GM12878 (cell line): ENCODE measurements at regions not wholly inside any gene's neighbourhood (a gene's known extent, or its start where the extent isn't known, plus 50 kb on each side); places are given as distances from the start of the nearest gene placed in this dataset.
A peak's percentile ranks its signal among the peaks of the same experiment; 100 is the strongest.

Source experiments
- ATF2 ChIP-seq: IDR thresholded peaks from 2 replicates; pipeline ENCODE4 v1.6.1; 2012; ENCODE audit warnings: low read length, inconsistent platforms
- BMI1 ChIP-seq: fragments of 450-650 bp; IDR thresholded peaks from 2 replicates; pipeline ENCODE4 v1.6.1; 2016; ENCODE audit warnings: mild to moderate bottlenecking, moderate library complexity, borderline replicate concordance
- CBX3 ChIP-seq: fragments of 200-600 bp; sonication (generic); IDR thresholded peaks from 2 replicates; pipeline ENCODE4 v1.6.1; 2016; ENCODE audit warnings: low read depth, borderline replicate concordance
- CEBPB ChIP-seq, 2 experiments: fragments of 150-350 bp in 1 of 2; IDR thresholded peaks; 2 replicates each; pipeline ENCODE4 v1.6.1; 2012 to 2014; ENCODE audit warnings: low read depth in 2 of 2, low read length in 2 of 2, borderline replicate concordance in 1 of 2, inconsistent platforms in 1 of 2
- CHD1 ChIP-seq: IDR thresholded peaks from 2 replicates; pipeline ENCODE4 v1.6.1; 2012; ENCODE audit warnings: low read depth, low read length, improper control_type of control experiment
- EGR1 ChIP-seq, 2 experiments: IDR thresholded peaks; 1 replicate in 1 of 2; 2 replicates in 1 of 2; pipeline ENCODE4 v1.6.1; 2011 to 2012; ENCODE audit warnings: low read depth in 2 of 2, low read length in 2 of 2, borderline replicate concordance in 1 of 2, mild to moderate bottlenecking in 1 of 2, moderate library complexity in 1 of 2
- JUND ChIP-seq: IDR thresholded peaks from 2 replicates; pipeline ENCODE4 v1.6.1; 2012; ENCODE audit warnings: low read depth, mild to moderate bottlenecking, low read length, improper control_type of control experiment, moderate library complexity
- MEF2B ChIP-seq: fragments of 450-650 bp; IDR thresholded peaks from 2 replicates; pipeline ENCODE4 v1.6.1; 2018; ENCODE audit warnings: mild to moderate bottlenecking, moderate library complexity; ENCODE audit not compliant: partially characterized antibody, poor library complexity, severe bottlenecking
- MYC ChIP-seq: IDR thresholded peaks from 2 replicates; pipeline ENCODE4 v1.6.1; 2011; ENCODE audit warnings: mild to moderate bottlenecking, low read length, moderate library complexity, inconsistent platforms; ENCODE audit not compliant: insufficient read depth, insufficient replicate concordance, insufficient read length, severe bottlenecking
- NFYB ChIP-seq: IDR thresholded peaks from 2 replicates; pipeline ENCODE4 v1.6.1; 2011; ENCODE audit warnings: low read depth, mild to moderate bottlenecking, low read length, improper control_type of control experiment, moderate library complexity; ENCODE audit not compliant: insufficient read depth
- NR2C1 ChIP-seq: fragments of 450-650 bp; IDR thresholded peaks from 2 replicates; pipeline ENCODE4 v1.6.1; 2017; ENCODE audit warnings: antibody characterized with exemption, mild to moderate bottlenecking, moderate library complexity
- PML ChIP-seq: IDR thresholded peaks from 2 replicates; pipeline ENCODE4 v1.6.1; 2012; ENCODE audit warnings: low read length, inconsistent platforms
- RUNX3 ChIP-seq: IDR thresholded peaks from 2 replicates; pipeline ENCODE4 v1.6.1; 2012; ENCODE audit warnings: low read length, inconsistent platforms
- SIN3A ChIP-seq: IDR thresholded peaks from 2 replicates; pipeline ENCODE4 v1.6.1; 2012; ENCODE audit warnings: low read depth, low read length, improper control_type of control experiment
- SREBF2 ChIP-seq: IDR thresholded peaks from 2 replicates; pipeline ENCODE4 v1.6.1; 2012; ENCODE audit warnings: mild to moderate bottlenecking, low read length
- TARDBP ChIP-seq: IDR thresholded peaks from 2 replicates; pipeline ENCODE4 v1.6.1; 2016; ENCODE audit warnings: borderline replicate concordance
- WRNIP1 ChIP-seq: IDR thresholded peaks from 2 replicates; pipeline ENCODE4 v1.6.1; 2011; ENCODE audit warnings: low read depth, low read length, improper control_type of control experiment, borderline replicate concordance
- ZNF384 ChIP-seq: IDR thresholded peaks from 2 replicates; pipeline ENCODE4 v1.6.1; 2012; ENCODE audit warnings: low read depth, mild to moderate bottlenecking, low read length, improper control_type of control experiment, borderline replicate concordance
- ZZZ3 ChIP-seq: IDR thresholded peaks from 2 replicates; pipeline ENCODE4 v1.6.1; 2011; ENCODE audit warnings: low read depth; ENCODE audit not compliant: control insufficient read depth, insufficient read length

GRCh38 chr7:25964483-25964991 is 187.5 kb upstream of the NFE2L3 start (continued):
- TF ChIP-seq CHD1: no peak
- no peak for TF ChIP-seq CEBPB (IDR thresholded peaks at IDR 0.05; ENCODE audit: borderline replicate concordance in 1 of 2, low read depth in 2 of 2, low read length in 2 of 2)
- TF ChIP-seq MEF2B: peak; percentile 65
- peak; percentile 80 for TF ChIP-seq RUNX3
- no peak for TF ChIP-seq MYC
- TF ChIP-seq ZNF384: peak; percentile 77; the same call in 1 of the 2 replicates
- TF ChIP-seq NR2C1: no peak
- no peak for TF ChIP-seq ZZZ3
- TF ChIP-seq NFYB: 0 out of 2 replicates have a peak, but pooled peaks have one; percentile 24
- TF ChIP-seq TARDBP: no peak
- TF ChIP-seq BMI1: no peak
- TF ChIP-seq WRNIP1: no peak
- no peak for TF ChIP-seq CBX3
- TF ChIP-seq ATF2: 0 out of 2 replicates have a peak, but pooled peaks have one; percentile 50
- 0 out of 2 replicates have a peak, but pooled peaks have one; percentile 41 for TF ChIP-seq PML
- TF ChIP-seq SIN3A: no peak
- no peak for TF ChIP-seq JUND
- no peak for TF ChIP-seq SREBF2
- TF ChIP-seq EGR1 (IDR thresholded peaks at IDR 0.05; ENCODE audit: borderline replicate concordance in 1 of 2, low read depth in 2 of 2, low read length in 2 of 2): no peak
- TF ChIP-seq, all 136 proteins: peak for 34
